Stimulated activated CD4-positive, alpha-beta T cell treated with anti-CD3 and anti-CD28 coated beads, Interleukin-12 subunit alpha, Interleukin-12 subunit beta, amount 100 ng/mL, for 48 hours (primary cell): ENCODE measurements at regions not wholly inside any gene's neighbourhood (a gene's known extent, or its start where the extent isn't known, plus 50 kb on each side); places are given as distances from the start of the nearest gene placed in this dataset.
"Not testable (repeated sequence)": the region's sequence is repeated elsewhere in the genome, so short reads cannot be mapped to it uniquely, and the experiment has no call there.

Experiments
- DNase-seq, 3 donors: peaks; one replicate each; pipeline ENCODE4 v3.0.0-alpha.2; 2020; ENCODE audit warnings: low read depth in 2 of 3, low spot score in 1 of 3

GRCh38 chr5:166713295-166713694 is 1578.2 kb upstream of the WWC1 start:
- no peak for DNase-seq

- DNase-seq = no peak
Measured at GRCh38 chr5:166716856-166717492, 1574.5 kb upstream of the WWC1 start.

GRCh38 chr5:166719991-166720390 is 1571.5 kb upstream of the WWC1 start:
- DNase-seq = no peak

DNA sequence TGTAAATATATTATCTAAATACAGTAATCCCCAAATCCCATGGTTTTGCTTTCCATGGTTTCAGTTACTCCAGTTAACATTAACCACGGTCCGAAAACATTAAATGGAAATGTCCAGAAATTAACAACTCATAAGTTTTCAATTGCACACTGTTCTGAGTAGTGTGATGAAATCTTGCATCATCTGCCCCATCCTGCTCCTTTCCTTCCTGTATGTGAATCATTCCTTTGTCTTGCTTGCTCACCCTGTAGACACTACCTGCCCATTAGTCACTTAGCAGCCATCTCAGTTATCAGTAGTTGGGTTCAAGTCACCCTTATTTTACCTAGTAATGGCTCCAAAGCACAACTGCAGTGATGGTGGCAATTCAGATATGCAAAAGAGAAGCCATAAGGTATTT is 1568.5 kb upstream of the WWC1 start:
- no peak for DNase-seq

DNA sequence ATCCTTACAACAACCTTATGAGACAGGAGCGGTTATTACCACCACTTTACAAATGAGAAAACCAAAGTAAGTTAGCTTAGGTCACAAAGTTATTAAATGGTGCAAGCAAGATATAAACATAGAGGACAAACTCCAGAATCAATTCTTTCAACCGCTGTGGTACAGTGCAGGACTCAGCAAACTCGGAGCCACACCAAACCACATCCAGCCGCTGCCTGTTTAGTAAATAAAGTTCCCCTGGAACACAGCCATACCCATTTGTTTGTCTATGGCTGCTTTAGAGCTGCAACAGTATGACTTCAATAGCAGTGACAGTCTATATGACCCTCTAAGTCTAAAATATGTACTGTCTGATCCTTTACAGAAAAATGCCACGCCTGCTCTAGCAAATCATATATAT is 1567.2 kb upstream of the WWC1 start:
- DNase-seq = no peak

DNA sequence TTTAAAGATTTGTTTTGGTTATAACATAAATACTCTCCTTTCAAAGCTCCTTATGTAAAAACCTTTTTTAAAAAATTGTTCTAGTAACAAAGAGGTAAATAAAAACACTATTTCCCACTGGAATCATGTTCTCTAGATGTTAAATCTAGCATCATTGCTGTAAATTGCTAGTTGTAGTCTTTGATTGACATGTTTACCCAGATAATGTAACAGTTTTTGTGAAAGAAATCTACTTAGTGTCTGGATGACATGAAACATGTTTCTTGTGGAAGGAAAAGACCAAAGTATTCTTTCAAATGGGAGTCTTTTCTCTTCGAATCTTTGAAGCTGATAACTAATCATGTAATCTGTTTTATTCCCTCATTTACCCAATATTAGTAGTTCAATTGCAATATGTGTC is 1565.9 kb upstream of the WWC1 start:
- no peak for DNase-seq

DNA sequence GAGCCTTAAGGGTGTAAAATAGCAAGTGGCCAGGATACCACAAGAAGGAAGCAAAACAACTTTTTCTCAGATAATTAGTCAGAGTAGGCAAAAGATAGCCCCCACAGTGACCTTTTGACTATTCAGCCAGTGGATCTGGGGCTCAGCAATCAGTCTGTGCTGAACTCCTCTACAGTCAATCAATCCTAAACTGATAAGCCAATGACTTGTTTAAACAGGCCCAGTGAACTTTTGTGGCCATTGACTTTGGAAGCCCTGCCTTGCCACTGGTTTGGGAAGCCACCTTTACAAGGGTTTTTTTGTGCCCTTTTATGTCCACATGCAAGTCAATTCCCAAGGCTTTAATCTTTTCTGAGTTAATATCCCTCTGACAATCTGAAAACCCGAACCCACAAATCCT is 1565.0 kb upstream of the WWC1 start:
- no peak for DNase-seq

- not testable (repeated sequence) for DNase-seq
Measured at GRCh38 chr5:166742951-166743350, 1548.5 kb upstream of the WWC1 start.

DNA sequence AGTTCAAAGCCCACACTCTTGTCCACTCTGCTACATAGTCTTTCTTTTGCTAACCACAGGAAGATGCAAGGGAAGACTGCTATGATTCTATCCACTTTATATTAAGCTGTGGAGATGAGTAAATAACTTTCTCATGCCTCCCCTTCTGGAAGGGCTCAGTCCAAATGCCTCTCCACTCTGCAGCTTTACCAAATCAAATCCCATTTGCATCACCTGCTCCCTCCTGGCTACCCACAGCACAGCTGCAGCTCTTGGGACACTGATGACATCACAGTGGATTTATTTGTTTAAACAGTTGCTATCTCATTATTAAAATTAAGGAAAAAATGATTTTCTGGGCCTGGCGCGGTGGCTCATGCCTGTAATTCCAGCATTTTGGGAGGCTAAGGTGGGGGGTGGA is 1544.9 kb upstream of the WWC1 start:
- no peak for DNase-seq

DNA sequence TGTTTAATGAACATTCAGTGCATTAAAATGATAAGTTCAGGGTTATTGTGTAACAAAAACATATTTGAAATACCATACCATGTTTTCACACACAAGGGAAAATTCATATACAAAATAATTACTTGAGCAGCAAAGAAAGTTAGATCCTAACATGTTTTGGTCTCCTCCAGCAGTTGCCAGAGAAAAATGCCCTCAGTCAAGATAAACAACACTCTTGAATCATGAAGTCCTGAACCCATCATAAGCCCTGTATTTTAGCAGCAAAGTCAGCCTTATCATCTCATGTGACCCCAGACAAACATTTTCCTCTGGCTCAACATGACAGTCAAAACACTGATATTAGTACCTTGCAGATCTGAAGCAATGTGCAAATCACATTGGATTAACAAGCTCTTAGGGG is 1541.1 kb upstream of the WWC1 start:
- no peak for DNase-seq

DNA sequence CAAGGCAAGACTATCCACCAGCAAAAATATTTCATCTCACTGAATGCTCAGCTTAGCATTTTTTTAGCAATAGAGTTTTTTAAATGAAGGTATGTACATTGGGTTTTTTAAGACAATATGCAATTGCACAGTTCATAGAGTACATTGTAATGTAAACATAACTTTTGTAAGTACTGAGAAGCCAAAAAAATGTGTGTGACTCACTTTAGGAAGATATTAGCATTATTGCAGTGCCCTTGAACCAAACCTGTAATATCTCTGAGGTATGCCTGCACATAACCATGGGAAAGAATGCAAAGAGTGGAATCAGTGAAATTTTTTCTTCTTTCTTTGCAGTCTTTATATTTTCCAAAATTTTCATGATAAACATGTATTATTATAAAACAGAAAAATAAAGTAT is 1533.3 kb upstream of the WWC1 start:
- DNase-seq = no peak

- no peak for DNase-seq
Measured at GRCh38 chr5:166767858-166768257, 1523.6 kb upstream of the WWC1 start.

- DNase-seq = no peak
Measured at GRCh38 chr5:166768536-166768935, 1522.9 kb upstream of the WWC1 start.

- DNase-seq = no peak
Measured at GRCh38 chr5:166772770-166773169, 1518.7 kb upstream of the WWC1 start.

DNA sequence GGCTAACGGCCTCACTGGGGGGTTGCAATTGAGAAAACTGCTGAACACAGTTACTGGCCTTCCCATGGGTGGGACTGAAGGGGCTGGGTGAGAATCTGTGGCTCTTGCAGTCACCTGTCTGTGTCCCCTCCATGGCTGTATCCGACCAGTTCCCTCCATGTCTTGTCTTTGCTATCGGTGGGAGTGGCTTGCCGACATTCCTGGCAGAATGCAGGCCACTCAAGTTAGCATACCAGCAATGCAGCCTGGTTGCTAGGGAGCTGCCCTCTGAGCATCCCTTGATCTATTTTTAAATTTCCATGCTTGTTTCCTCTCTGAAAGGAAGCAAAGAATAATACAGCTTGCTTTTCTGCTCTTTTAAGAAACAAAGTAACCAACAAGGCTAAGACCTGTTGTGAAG is 1509.7 kb upstream of the WWC1 start:
- DNase-seq = no peak

- no peak for DNase-seq
Measured at GRCh38 chr5:166784545-166785078, 1506.8 kb upstream of the WWC1 start.

GRCh38 chr5:166786178-166786577 is 1505.3 kb upstream of the WWC1 start:
- no peak for DNase-seq

- no peak for DNase-seq
Measured at GRCh38 chr5:166786889-166787288, 1504.6 kb upstream of the WWC1 start.

DNA sequence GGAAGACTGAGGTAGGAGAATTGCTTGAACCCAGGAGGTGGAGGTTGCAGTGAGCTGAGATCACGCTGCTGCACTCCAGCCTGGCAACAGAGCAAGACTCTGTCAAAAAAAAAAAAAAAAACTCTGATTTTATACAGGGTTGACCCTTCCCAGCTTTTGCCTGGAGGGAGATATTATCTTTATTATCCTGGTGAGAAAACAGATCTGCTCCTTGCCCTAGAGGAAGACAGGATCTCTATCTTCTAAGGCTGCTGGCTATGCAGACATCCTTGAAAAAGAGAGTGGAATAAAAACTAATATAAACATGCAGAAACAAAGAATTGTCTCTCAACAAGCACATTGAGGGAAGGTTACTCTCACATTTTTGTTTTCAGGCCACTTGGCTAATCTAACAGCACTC is 1503.4 kb upstream of the WWC1 start:
- no peak for DNase-seq

DNA sequence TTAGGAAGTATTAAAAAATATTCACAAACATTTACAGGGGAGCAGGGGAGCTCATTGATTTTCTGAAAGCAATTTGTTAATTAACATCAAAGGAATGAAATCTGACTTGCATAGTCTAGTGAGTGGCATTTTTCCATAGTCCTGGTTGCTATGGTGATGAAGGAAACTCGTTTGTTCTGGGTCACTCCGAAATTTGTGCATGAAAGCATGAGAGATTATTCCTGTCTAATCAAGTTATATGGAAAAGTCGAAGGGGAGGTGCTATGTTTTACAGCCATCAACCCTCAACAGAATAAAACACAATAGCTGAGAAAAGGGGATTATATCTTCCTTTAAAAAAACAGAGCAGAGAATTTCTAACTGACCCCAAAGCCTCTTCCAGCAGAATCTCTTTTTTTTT is 1495.7 kb upstream of the WWC1 start:
- DNase-seq = no peak

- DNase-seq = no peak
Measured at GRCh38 chr5:166803058-166803457, 1488.4 kb upstream of the WWC1 start.

- DNase-seq = not testable (repeated sequence)
Measured at GRCh38 chr5:166804223-166804622, 1487.2 kb upstream of the WWC1 start.

- DNase-seq = not testable (repeated sequence)
Measured at GRCh38 chr5:166804693-166805092, 1486.8 kb upstream of the WWC1 start.
